ENCODE measurements at regions not wholly inside any gene's neighbourhood (a gene's known extent, or its start where the extent isn't known, plus 50 kb on each side); places are given as distances from the start of the nearest gene placed in this dataset.
"Not testable (repeated sequence)": the region's sequence is repeated elsewhere in the genome, so short reads cannot be mapped to it uniquely, and the experiment has no call there.

DNA sequence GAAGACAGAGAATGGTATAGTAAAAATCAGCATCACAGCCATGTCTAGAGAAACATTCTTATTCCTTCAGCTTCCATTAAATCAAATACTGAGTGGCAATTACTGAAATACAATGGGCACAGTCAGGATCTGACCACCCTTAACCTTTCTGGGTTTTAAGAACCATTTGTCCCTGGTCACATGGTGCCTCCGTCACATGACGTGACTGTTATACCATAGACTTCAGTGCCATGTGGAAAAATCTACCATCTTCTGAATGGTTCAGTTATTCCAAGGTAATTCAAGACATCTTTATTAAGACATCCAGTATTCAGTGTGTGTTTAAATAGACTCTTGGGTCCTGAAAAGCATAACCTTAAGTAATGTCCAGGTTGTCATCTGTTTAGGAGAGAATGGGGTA is 553.1 kb upstream of the FLRT2 start:
- H3K4me3 Mint-ChIP-seq = no peak overlapping the region
- H3K9me3 Mint-ChIP-seq (ENCODE audit: low read depth) = peaks cover 6% of the 10 kb centered on the region
- H3K27ac Mint-ChIP-seq = no peak overlapping the region
- no peak for DNase-seq
- H3K36me3 Mint-ChIP-seq = no peaks in the 10 kb centered on the region
- no peak for ATAC-seq
- no peaks in the 10 kb centered on the region for H3K27me3 Mint-ChIP-seq
- H3K4me1 Mint-ChIP-seq = no peaks in the 10 kb centered on the region
- CTCF ChIA-PET = no interaction called here

DNA sequence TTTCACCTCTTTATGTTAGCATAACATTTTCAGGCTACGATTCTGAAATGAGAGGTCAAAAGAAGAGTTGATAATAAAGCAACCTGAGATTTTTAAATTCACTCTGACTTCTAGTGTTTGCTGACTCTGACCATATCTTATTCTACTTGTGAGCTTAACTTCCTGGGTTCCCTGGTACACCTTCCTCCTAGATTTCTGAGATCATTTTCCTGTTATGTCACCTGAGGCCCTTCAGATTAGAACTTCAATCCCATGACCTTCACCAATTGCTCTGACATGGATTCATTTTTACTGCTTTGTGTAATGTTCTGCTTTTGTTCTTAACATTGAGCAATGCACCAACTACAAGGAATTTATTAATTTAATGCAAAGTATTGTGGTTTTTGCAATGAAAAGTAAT is 542.9 kb upstream of the FLRT2 start:
- no peak overlapping the region for H3K4me3 Mint-ChIP-seq
- no peaks in the 10 kb centered on the region for H3K4me1 Mint-ChIP-seq
- H3K27me3 Mint-ChIP-seq = no peaks in the 10 kb centered on the region
- CTCF ChIA-PET = no interaction called here
- H3K9me3 Mint-ChIP-seq (ENCODE audit: low read depth) = peaks cover 8% of the 10 kb centered on the region
- no peak for ATAC-seq
- no peak overlapping the region for H3K27ac Mint-ChIP-seq
- no peaks in the 10 kb centered on the region for H3K36me3 Mint-ChIP-seq
- no peak for DNase-seq

DNA sequence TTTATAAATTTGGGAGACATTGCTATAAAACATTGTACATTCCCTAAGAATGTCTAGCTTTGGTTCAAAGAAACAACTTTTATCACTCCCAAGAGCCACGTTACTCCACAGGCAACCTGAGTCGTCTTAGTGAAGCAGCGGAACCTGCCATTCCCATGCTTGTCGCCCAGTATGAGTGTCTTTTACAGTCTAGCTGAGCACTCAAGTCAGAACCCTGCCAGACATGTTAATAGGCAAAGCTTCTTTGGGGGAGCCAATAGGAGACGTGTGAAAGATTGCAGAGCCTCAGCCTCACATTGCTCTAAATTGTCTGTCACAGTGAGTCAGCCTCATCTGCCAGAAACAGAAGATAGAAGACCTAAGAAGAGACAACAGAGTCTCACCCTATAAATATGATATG is 541.6 kb upstream of the FLRT2 start:
- CTCF ChIA-PET = no interaction called here
- Mint-ChIP-seq H3K27me3 (no peaks in the 10 kb centered on the region), H3K4me3 (no peak overlapping the region), H3K9me3 (ENCODE audit: low read depth) (peaks cover 8% of the 10 kb centered on the region), H3K4me1 (no peaks in the 10 kb centered on the region), H3K36me3 (no peaks in the 10 kb centered on the region), H3K27ac (no peak overlapping the region)
- DNase-seq (no peak), ATAC-seq (no peak)

DNA sequence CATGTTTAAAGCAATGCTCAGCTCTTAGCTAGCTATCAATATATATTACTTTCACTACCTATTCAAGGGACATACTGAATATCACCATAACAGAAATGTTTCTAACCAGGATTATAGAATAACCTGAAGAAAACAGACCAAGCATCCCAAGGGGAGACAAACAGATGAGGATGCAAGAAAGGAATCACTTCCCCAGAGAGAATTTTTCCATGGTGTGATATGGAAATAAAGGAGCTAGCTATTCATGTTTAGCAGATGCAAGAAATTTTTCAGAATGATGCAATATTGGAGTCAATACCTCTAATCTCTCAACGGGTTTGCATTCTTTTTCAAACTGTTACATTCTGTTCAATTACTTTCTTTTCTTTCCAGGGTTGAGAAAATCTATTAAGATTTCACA is 538.9 kb upstream of the FLRT2 start:
- H3K27ac Mint-ChIP-seq = no peak overlapping the region
- no peaks in the 10 kb centered on the region for H3K4me1 Mint-ChIP-seq
- ATAC-seq (no peak), DNase-seq (no peak)
- H3K36me3 Mint-ChIP-seq = no peaks in the 10 kb centered on the region
- no peaks in the 10 kb centered on the region for H3K27me3 Mint-ChIP-seq
- H3K9me3 Mint-ChIP-seq (ENCODE audit: low read depth) = peaks cover 10% of the 10 kb centered on the region
- no peak overlapping the region for H3K4me3 Mint-ChIP-seq
- CTCF ChIA-PET = no interaction called here

DNA sequence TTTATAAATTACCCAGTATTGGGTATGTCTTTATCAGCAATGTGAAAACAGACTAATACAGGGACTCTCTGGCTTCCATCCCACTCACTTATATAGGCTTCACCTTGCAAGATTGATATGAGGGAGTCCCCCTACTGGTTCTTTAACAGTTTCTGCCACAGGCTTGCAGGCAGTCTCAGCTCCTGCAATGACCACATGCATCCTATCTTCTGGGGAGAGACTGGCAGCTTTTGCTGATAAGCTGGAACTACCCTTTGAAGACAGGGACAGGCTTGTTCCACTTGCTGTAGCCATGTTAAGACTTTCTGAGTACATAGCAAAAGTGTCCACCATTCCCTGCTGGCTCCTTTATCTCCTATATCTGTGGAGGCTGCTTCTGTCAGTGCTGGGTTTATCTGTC is 531.7 kb upstream of the FLRT2 start:
- Mint-ChIP-seq H3K36me3 (no peaks in the 10 kb centered on the region), H3K4me1 (no peaks in the 10 kb centered on the region), H3K9me3 (ENCODE audit: low read depth) (peaks cover 13% of the 10 kb centered on the region), H3K4me3 (no peak overlapping the region), H3K27ac (no peak overlapping the region), H3K27me3 (no peaks in the 10 kb centered on the region)
- CTCF ChIA-PET = no interaction called here
- ATAC-seq (no peak), DNase-seq (no peak)

DNA sequence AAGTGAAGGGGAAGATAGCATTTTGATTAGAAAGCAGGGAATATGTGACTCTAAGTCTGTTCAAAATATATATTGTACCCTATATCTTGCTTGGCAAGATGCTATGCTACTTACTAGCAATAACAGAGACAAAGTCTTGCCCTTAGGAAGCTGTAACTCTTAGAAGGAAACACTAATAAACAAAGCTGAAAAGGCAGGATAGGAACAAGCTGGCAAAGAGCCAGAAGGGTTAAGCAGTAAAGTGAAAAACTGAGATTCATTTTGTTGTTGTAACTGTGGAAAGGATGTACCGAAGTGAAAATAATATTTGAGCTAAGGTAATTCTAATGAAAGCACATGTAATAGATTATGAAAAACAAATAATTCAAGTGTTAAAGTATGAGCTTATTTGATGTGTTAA is 527.1 kb upstream of the FLRT2 start:
- no peaks in the 10 kb centered on the region for H3K27me3 Mint-ChIP-seq
- no peaks in the 10 kb centered on the region for H3K4me1 Mint-ChIP-seq
- peaks cover 10% of the 10 kb centered on the region for H3K9me3 Mint-ChIP-seq (ENCODE audit: low read depth)

DNA sequence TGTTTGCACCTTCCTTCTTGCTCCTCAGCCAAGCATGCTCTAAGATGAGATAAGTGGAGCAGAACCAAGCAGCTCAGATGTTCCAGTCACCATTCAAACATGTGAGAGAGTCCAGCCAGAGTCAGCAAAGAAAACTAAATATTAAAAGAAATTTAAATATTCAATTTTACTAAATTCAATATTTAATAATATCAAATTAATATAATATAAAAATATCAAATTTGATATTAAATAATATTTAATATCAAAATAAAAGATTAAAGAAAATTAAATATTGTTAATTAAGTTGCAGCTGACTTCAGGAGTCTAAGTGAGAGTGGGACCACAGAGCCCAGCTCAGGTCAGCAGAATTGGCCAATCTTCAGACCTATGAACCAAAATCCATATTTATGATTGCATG is 526.1 kb upstream of the FLRT2 start:
- H3K4me3 Mint-ChIP-seq = no peak overlapping the region
- no peaks in the 10 kb centered on the region for H3K4me1 Mint-ChIP-seq
- CTCF ChIA-PET = no interaction called here
- no peak overlapping the region for H3K27ac Mint-ChIP-seq
- ATAC-seq (no peak), DNase-seq (no peak)
- no peaks in the 10 kb centered on the region for H3K27me3 Mint-ChIP-seq
- peaks cover 10% of the 10 kb centered on the region for H3K9me3 Mint-ChIP-seq (ENCODE audit: low read depth)
- H3K36me3 Mint-ChIP-seq = no peaks in the 10 kb centered on the region

More for the DNA sequence above, 527.1 kb upstream of the FLRT2 start:
- no peak overlapping the region for H3K27ac Mint-ChIP-seq
- H3K4me3 Mint-ChIP-seq = no peak overlapping the region
- DNase-seq = no peak
- no peaks in the 10 kb centered on the region for H3K36me3 Mint-ChIP-seq
- CTCF ChIA-PET = no interaction called here
- ATAC-seq = no peak

DNA sequence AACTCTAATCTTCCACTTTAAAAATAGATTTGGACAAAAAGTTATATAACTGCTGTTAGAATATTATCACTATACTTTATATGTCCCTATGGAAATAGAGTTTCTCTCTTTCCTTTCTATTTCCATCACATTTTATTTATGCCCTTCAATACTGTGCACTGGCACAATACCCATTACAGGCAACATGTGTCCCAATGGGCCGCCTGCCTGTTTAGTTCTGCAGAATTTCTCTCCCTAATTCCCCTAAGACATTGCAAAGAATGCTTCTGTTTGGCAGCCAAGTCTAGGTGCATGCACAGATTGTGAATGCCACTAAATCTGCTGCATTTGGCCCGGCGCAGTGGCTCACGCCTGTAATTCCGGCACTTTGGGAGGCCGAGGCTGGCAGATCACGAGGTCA is 520.4 kb upstream of the FLRT2 start:
- no peaks in the 10 kb centered on the region for H3K27me3 Mint-ChIP-seq
- H3K4me3 Mint-ChIP-seq = no peak overlapping the region
- ATAC-seq (no peak), DNase-seq (no peak)
- H3K27ac Mint-ChIP-seq = no peak overlapping the region
- no peaks in the 10 kb centered on the region for H3K36me3 Mint-ChIP-seq
- peaks cover 9% of the 10 kb centered on the region for H3K9me3 Mint-ChIP-seq (ENCODE audit: low read depth)
- CTCF ChIA-PET = no interaction called here
- H3K4me1 Mint-ChIP-seq = no peaks in the 10 kb centered on the region

DNA sequence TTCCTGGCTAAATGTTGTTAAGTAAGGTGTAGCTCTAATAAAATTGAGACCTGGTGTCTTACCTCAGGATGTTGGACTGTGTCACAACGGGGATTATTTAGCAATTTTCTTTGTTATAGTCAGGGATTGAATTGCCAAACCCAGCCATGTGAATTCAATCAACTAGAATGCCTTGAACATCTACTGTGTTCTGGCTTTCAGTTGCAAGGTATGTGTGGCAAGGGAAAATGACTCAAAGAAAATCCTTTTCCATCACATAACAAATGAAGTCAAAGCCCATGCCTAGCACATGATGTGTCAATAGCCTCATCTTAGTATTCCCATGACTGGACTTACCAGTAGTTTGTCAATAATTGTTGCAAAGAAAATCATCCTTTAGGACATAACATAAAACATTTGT is 519.8 kb upstream of the FLRT2 start:
- DNase-seq (no peak), ATAC-seq (no peak)
- Mint-ChIP-seq H3K36me3 (no peaks in the 10 kb centered on the region), H3K4me1 (no peaks in the 10 kb centered on the region), H3K4me3 (no peak overlapping the region), H3K27me3 (no peaks in the 10 kb centered on the region), H3K27ac (no peak overlapping the region), H3K9me3 (ENCODE audit: low read depth) (peaks cover 8% of the 10 kb centered on the region)
- CTCF ChIA-PET = no interaction called here

DNA sequence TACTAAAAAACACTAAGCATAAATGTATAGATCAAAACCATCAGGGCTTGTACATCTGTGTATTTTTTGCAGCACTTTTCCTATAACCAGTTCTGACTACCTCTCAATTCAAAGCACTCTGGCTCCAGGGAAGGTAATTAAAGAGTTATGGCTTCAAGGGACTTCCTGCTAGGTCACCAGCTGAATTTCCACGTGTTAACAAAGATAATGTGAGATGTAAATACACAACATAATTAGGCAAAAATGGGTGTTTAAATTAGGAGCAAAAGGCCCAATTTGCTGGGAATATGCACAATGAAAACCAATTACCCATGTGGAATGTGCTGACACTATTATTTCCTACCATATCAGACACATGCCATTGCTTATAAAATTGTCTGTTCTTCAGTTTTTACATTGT is 513.4 kb upstream of the FLRT2 start:
- ATAC-seq = no peak
- H3K36me3 Mint-ChIP-seq = no peaks in the 10 kb centered on the region

DNA sequence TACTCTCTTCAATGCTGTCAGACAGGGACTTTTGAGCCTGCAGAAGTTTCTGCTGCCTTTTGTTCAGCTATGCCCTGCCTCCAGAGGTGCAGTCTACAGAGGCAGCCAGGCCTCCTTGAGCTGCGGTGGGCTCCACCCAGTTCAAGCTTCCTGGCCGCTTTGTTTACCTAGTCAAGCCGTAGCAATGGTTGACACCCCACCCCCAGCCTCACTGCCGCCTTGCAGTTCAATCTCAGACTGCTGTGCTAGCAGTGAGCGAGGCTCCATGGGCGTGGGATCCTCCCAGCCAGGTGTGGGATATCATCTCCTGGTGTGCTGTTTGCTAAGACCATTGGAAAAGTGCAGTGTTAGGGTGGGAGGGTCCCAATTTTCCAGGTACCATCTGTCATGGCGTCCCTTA is 506.1 kb upstream of the FLRT2 start:
- H3K27ac Mint-ChIP-seq; H3K4me1 Mint-ChIP-seq; ATAC-seq; CTCF ChIA-PET; H3K4me3 Mint-ChIP-seq; H3K9me3 Mint-ChIP-seq (ENCODE audit: low read depth); DNase-seq; H3K36me3 Mint-ChIP-seq; H3K27me3 Mint-ChIP-seq: not testable (repeated sequence)

More for the DNA sequence above, 513.4 kb upstream of the FLRT2 start:
- H3K9me3 Mint-ChIP-seq (ENCODE audit: low read depth) = peaks cover 5% of the 10 kb centered on the region
- H3K27ac Mint-ChIP-seq = no peak overlapping the region
- no peak overlapping the region for H3K4me3 Mint-ChIP-seq
- H3K27me3 Mint-ChIP-seq = no peaks in the 10 kb centered on the region
- CTCF ChIA-PET = no interaction called here
- no peak for DNase-seq
- H3K4me1 Mint-ChIP-seq = no peaks in the 10 kb centered on the region

DNA sequence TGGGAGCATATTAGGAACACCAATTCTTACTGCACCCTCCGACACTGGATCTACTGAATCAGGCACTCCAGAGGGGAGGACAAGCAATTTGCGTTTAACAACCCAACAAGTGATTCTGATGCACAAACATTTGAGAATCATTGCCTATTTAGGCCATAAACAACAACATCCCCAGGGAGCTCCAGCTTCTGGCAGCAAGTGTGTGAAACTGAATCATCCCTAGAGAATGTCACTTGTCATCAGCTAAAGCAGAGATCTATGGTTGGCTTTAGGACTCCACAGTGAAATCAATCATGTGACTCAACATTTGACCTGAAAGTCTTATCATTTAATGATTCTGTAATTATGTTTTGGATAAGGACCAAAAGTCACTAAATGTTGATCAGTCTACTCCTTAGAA is 505.0 kb upstream of the FLRT2 start:
- Mint-ChIP-seq H3K4me3 (no peak overlapping the region), H3K4me1 (no peaks in the 10 kb centered on the region), H3K9me3 (ENCODE audit: low read depth) (peaks cover 2% of the 10 kb centered on the region), H3K27ac (no peak overlapping the region), H3K36me3 (no peaks in the 10 kb centered on the region), H3K27me3 (no peaks in the 10 kb centered on the region)
- ATAC-seq (no peak), DNase-seq (no peak)
- CTCF ChIA-PET = no interaction called here

DNA sequence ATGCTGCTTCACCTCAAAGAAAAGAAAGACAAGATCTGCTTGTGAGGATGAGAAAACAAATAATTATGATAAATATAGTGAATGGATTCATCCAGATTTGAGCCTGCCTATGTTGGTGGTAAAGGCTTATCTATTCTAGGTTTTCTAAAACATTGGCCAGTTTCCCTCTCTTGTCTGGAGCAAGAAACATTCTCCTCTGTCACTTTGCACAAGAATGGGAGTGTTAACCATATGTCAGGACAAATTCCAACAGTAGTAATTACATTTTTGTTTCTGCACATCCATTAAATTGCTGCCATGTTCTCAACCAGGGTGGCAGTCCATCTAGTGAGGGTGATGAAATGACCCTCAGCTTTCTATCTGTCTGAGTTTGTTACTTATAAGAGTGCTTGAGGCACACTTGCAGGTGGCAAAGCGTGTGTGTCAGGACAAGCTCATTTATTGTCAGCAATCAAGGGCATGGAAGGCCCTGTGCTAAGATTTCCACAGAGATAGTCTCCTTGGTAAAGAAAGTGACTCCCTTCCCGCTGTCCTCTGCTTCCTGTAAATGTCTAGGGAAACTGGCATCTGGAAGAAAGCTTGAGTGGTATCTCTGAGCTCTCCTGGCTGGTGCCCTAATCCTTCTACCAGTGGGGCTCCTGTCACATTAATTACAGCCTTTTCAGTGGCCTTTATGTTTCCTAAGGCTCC is 502.1 kb upstream of the FLRT2 start:
- Mint-ChIP-seq H3K27ac (no peak overlapping the region), H3K9me3 (ENCODE audit: low read depth) (peaks cover 2% of the 10 kb centered on the region), H3K36me3 (no peaks in the 10 kb centered on the region), H3K27me3 (no peaks in the 10 kb centered on the region), H3K4me1 (no peaks in the 10 kb centered on the region), H3K4me3 (no peak overlapping the region)
- ATAC-seq (no peak), DNase-seq (no peak)
- CTCF ChIA-PET = no interaction called here

DNA sequence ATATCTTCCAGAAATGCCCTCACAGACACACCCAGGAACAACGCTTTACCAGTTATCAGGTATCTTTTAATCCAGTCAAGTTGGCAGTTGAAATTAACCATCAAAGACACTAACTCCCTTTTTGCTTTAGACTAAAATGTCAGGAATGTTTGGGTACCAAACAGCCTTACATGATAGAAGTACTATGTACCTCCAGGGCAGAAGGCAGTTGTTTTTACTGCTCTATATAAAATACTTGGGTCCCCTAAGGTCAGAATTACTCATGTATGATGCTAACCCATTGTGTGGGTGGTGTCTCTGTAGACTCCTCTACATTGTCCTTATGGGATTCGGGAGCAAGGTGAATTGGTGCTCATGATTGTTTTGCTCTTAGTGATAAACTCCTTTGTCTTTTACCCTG is 492.5 kb upstream of the FLRT2 start:
- DNase-seq = no peak
- no peaks in the 10 kb centered on the region for H3K36me3 Mint-ChIP-seq
- no peaks in the 10 kb centered on the region for H3K27me3 Mint-ChIP-seq
- H3K4me1 Mint-ChIP-seq = no peaks in the 10 kb centered on the region
- peaks cover 10% of the 10 kb centered on the region for H3K9me3 Mint-ChIP-seq (ENCODE audit: low read depth)
- no peak for ATAC-seq
- H3K4me3 Mint-ChIP-seq = no peak overlapping the region
- CTCF ChIA-PET = no interaction called here
- H3K27ac Mint-ChIP-seq = no peak overlapping the region

Measured in activated CD8-positive, alpha-beta memory T cell treated with anti-CD3 and anti-CD28 coated beads, Interleukin-2, amount 10 ng/mL, durations not matched to agents 7 days and 5 days (primary cell).